Fibroblast of lung (primary cell): ENCODE measurements at regions not wholly inside any gene's neighbourhood (a gene's known extent, or its start where the extent isn't known, plus 50 kb on each side); places are given as distances from the start of the nearest gene placed in this dataset.

Experiments used
- EZH2 ChIP-seq: IDR thresholded peaks from 2 replicates; pipeline ENCODE4 v1.5.1; 2012; ENCODE audit warnings: low read length, control low read depth, mild to moderate bottlenecking; ENCODE audit errors: missing control alignments
- TF ChIP-seq, protein P1 (sequence below), 2 donors: IDR thresholded peaks in 1 of 2; conservative IDR thresholded peaks in 1 of 2; 1 replicate in 1 of 2; 2 replicates in 1 of 2; pipeline ENCODE4 v1.5.1; 2011 to 2012; ENCODE audit warnings: low read length in 2 of 2, control low read depth in 1 of 2, inconsistent platforms in 1 of 2, low read depth in 1 of 2, mild to moderate bottlenecking in 1 of 2

DNA sequence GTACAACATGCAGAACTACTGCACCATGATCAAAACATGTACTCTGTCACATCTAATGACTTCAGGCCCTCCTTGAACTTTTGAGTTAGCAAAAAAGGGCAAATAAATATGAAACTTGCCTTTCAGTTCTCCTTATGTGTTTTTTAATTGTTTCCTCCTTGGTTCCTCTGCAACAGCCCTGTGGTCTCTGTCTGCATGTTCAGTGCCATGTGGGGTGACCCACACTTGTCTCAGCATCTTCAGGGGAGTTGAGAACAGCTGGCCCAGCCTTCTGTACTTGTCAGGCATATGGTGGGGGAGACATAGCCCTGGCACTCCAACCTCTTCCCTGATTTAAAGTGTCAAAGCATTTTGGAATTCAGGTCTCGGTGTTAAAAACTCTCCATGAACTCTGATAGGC is 188.0 kb upstream of the PGRMC2 start:
- TF ChIP-seq, protein P1, sequence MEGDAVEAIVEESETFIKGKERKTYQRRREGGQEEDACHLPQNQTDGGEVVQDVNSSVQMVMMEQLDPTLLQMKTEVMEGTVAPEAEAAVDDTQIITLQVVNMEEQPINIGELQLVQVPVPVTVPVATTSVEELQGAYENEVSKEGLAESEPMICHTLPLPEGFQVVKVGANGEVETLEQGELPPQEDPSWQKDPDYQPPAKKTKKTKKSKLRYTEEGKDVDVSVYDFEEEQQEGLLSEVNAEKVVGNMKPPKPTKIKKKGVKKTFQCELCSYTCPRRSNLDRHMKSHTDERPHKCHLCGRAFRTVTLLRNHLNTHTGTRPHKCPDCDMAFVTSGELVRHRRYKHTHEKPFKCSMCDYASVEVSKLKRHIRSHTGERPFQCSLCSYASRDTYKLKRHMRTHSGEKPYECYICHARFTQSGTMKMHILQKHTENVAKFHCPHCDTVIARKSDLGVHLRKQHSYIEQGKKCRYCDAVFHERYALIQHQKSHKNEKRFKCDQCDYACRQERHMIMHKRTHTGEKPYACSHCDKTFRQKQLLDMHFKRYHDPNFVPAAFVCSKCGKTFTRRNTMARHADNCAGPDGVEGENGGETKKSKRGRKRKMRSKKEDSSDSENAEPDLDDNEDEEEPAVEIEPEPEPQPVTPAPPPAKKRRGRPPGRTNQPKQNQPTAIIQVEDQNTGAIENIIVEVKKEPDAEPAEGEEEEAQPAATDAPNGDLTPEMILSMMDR (conservative IDR thresholded peaks at IDR 0.05 in 1 of 2, IDR thresholded peaks at IDR 0.05 in 1 of 2; ENCODE audit: low read depth in 1 of 2, low read length in 2 of 2) = no peak
- no peak for TF ChIP-seq EZH2
